HT1080 (cell line): ENCODE measurements at regions not wholly inside any gene's neighbourhood (a gene's known extent, or its start where the extent isn't known, plus 50 kb on each side); places are given as distances from the start of the nearest gene placed in this dataset. TPM values are rescaled to one million over a fixed set of nuclear protein-coding genes. Genes with fewer than 3 reads are reported as not detected.
A peak's percentile ranks its signal among the peaks of the same experiment; 100 is the strongest.
"Not testable (repeated sequence)": the region's sequence is repeated elsewhere in the genome, so short reads cannot be mapped to it uniquely, and the experiment has no call there.

Experiments used
- DNase-seq: peaks from one replicate; pipeline ENCODE4 v3.0.0-alpha.2; 2015; ENCODE audit warnings: low read depth
- small RNA-seq: library from RNA; depleted of rRNA; stranded (forward); fragments of <200 nt; gene quantifications from one replicate; pipeline ENCODE3, GENCODE V24; 2014

- DNase-seq: no peak
Measured at GRCh38 chr3:90180543-90180942, 1073.1 kb downstream of the EPHA3 start.

GRCh38 chr3:90182291-90182976 is 1075.0 kb downstream of the EPHA3 start:
- DNase-seq: peak; percentile 55

DNA sequence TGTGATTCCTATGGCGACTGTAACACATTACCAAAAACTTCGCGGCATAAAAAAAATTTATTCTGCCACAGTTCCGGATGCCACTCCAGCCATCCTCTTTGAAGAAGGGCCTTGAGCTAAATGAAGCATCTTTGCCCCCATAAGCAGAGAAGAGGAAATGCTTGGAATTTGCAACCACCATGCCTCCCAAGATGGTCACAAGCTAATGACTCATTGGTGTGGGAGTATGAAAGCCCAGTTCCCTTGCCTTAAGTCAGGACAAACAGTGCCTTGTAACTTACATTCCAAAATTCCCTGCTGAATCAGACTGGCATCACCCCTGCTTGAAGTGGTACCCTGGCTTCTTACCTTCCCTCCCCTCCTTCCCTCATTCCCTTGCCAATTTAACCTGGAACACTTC is 1077.4 kb downstream of the EPHA3 start:
- peak; percentile 89 for DNase-seq

DNA sequence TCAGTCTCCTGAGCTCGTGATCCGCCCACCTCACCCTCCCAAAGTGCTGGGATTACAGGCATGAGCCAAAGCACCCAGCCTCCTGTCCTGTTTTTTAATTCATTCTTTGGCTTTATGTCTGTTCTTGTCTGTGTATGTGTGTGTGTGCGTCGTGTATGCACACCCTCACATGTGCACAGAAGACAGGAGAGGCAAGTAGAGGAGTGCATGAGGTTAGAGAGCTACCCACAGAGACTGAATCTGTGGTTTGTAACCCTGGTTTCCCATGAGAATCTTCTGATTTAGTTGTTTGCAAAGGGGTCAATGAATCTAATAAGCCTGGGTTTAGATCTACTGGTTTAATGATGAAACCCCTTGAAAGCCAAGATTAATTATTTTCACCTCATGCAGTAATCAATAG is 1090.0 kb downstream of the EPHA3 start:
- not testable (repeated sequence) for DNase-seq

GRCh38 chr3:90202931-90203330 is 1095.5 kb downstream of the EPHA3 start:
- not testable (repeated sequence) for DNase-seq

DNA sequence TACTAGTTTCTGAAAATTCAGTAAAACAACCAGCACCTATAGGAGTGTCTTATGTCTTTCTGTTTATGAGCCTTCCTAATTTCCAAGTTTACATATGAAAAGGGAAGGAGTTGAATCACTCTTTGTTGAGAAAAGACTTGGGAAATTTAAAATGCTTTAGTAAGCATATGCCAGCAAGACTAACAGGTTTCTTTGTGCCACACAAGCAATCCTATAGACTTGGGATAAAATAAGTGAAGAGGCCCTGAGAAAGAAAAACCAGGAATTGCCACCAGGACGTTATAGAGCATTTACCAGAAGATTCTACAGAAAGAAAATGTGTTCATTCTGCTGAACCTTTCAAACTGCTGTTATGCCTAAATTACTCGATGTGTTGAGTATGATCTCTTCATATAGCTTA is 1099.1 kb downstream of the EPHA3 start:
- not testable (repeated sequence) for DNase-seq

DNA sequence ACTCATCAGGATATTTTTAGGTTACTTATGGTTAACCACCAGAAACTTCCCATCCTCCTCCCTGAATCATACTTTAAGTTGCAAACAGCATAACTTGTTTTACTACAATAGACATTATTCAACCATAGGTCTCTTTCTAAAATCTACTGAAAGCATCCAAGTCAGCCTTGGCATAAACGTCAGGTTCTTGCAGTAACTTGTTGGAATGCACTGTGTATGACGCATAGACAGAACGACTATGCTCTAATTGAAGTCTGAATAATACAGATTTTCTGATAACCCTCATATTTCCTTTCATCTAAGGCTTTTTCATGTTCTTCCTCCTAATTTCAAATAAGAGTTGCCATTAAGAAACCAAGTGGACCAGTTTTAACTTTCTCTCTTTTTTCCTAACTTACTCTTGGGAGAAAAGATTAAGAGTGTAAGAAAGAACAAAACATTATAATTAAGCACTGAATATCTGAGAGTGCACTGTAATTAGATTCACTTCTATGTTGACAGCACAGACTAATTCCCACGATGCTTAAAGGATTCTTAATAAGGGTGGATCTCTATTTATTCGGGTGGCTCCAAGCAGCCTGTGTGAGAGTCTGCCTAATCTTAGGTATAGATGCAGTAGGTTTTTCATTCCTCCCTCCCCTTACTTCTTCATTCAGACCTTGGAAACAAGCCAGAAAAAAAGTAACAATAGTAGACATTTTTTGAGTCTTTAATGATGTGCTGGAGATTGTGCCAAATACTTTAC is 1100.1 kb downstream of the EPHA3 start:
- peak; percentile 21 for DNase-seq

- DNase-seq: no peak
Measured at GRCh38 chr3:90221900-90222299, 1114.5 kb downstream of the EPHA3 start.

DNA sequence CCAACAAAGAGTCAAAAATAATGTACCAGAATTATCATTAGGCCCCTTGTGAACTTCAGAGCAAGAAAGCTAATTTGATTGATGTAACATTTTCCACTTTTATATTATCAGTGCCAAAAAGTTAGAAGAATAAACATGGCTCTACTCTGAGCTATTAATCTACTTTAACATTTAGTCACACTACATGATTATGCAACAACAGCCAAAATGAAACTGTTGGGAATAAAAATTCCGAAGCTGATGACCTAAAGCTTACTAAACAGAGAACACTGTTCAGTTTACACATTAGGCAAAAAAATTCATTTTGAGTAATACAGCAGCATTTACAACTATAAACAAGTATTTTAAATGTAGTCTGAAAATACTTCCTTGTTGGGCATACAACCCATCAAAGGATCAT is 1134.1 kb downstream of the EPHA3 start:
- DNase-seq: peak; percentile 1

GRCh38 chr3:90253131-90253530 is 1145.7 kb downstream of the EPHA3 start:
- no peak for DNase-seq

GRCh38 chr3:90261481-90262433 is 1154.3 kb downstream of the EPHA3 start:
- no peak for DNase-seq

Small RNA genes lying in the stretch of these regions (small RNA-seq; reads per million reads assigned to genes)
- gene HSPE1P19 (not detected), gene RF00012 (0.98 reads per million, percentile 73 among the genes with 10 or more reads in this experiment), gene RNU6-712P (not detected)
